Calu3 (cell line): ENCODE measurements at regions not wholly inside any gene's neighbourhood (a gene's known extent, or its start where the extent isn't known, plus 50 kb on each side); places are given as distances from the start of the nearest gene placed in this dataset.

Experiments used
- BruUV-seq: library from RNA; stranded (reverse); fragments of 400-500 nt; replicated peaks from 2 replicates; lab custom pipeline; 2021; lab: Mats Ljungman, UMichigan
- CTCF ChIA-PET: fragments of 300-600 bp; sonication (Branson Sonifier 250); formaldehyde crosslinking; loops from one replicate; lab custom pipeline; 2022; ENCODE audit warnings: antibody characterized with exemption; lab: Charles Lee
- DNase-seq: peaks from one replicate; pipeline ENCODE4 v3.0.0; 2022
- H3K27ac Mint-ChIP-seq: one replicate; pipeline ENCODE4 v1.8.0; 2022; ENCODE audit warnings: mixed read lengths; ENCODE audit not compliant: unreplicated experiment
- H3K27me3 Mint-ChIP-seq: one replicate; pipeline ENCODE4 v1.8.0; 2022; ENCODE audit warnings: mixed read lengths; ENCODE audit not compliant: unreplicated experiment
- H3K36me3 Mint-ChIP-seq: one replicate; pipeline ENCODE4 v1.8.0; 2022; ENCODE audit warnings: mild to moderate bottlenecking, moderate library complexity, mixed read lengths; ENCODE audit not compliant: insufficient read depth, unreplicated experiment
- H3K4me1 Mint-ChIP-seq: one replicate; pipeline ENCODE4 v1.8.0; 2022; ENCODE audit warnings: mild to moderate bottlenecking, low read depth, mixed read lengths; ENCODE audit not compliant: unreplicated experiment
- H3K4me3 Mint-ChIP-seq: one replicate; pipeline ENCODE4 v1.8.0; 2022; ENCODE audit warnings: mild to moderate bottlenecking, low read depth, moderate library complexity, mixed read lengths; ENCODE audit not compliant: unreplicated experiment
- H3K9me3 Mint-ChIP-seq: one replicate; pipeline ENCODE4 v1.8.0; 2022; ENCODE audit warnings: low read depth, mixed read lengths; ENCODE audit not compliant: unreplicated experiment
- CTCF ChIP-seq: fragments of 200-600 bp; IDR thresholded peaks from one replicate; pipeline ENCODE4 v1.8.0; 2022; ENCODE audit warnings: antibody characterized with exemption; ENCODE audit not compliant: unreplicated experiment
- intact Hi-C: fragments of 100-400 bp; cut with micrococcal nuclease; formaldehyde crosslinking; loops from one replicate; pipeline ENCODE4 v1.10.0; 2022; ENCODE audit not compliant: unreplicated experiment

DNA sequence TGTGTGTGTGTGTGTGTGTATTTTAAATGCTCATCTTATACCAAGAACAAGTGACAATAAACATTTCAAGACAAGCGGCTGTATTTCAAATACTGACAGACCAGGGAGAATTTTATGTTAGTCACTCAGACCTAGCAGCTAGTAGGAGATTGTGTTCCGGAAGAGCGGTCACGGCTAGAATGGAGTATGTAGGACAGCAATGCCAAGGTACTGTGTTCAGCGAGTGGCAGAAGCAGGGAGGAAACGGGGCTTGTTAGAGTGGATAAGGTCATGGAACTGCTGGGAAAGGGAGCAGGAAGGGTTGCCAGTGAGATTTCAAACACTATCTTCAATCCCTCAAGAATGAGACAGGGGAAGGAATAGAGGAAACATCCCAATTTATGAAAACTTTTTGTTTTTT, 260.5 kb upstream of the PITRM1 start:
- DNase-seq, result no peak
- TF ChIP-seq CTCF, result no peak
- intact Hi-C loops, result no loop called here
- CTCF ChIA-PET, result no interaction called here
- H3K4me1 Mint-ChIP-seq, result no peaks in the 10 kb centered on the region
- no peak overlapping the region for H3K4me3 Mint-ChIP-seq
- no peaks in the 10 kb centered on the region for H3K27me3 Mint-ChIP-seq
- H3K36me3 Mint-ChIP-seq, result no peaks in the 10 kb centered on the region
- no peak overlapping the region for H3K27ac Mint-ChIP-seq
- peaks cover 4% of the 10 kb centered on the region for H3K9me3 Mint-ChIP-seq
- BruUV-seq, result no TSS peak

DNA sequence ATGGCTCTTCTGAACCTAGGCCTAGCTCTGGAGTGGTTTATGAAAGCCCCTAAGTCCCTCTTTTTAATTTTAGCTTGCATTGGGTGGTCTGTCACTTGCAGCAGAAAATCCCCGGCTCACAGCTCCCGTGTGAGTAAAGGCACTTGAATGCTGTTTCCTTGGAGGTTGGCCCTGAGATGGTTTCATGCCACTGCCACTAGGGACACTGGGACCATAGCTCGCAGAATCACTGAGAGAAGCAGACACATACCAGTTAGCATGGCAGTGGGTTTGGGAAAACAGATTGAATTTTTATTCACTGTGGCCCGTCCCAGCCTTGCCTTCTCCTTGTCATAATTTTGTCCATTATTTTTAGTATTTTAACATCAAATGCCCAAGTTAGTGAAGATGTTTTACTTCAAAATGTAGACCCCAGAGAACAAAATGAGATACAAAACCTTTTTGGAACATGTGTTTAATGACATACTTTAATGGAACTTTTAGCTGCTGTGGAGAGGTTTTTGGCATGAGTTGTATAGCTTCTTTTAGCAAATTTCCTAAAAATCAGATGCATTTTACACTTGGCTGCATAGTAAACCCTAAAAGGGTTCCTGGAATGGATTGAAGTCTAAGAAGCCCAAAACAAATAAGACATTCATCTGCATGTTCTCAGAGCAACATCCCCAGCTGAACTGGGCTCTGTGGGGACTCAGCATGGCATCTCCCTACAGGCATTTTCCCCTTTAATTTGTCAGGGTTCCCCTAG, 259.7 kb upstream of the PITRM1 start:
- no peaks in the 10 kb centered on the region for H3K36me3 Mint-ChIP-seq
- CTCF ChIA-PET, result no interaction called here
- H3K4me3 Mint-ChIP-seq, result no peak overlapping the region
- peaks cover 4% of the 10 kb centered on the region for H3K9me3 Mint-ChIP-seq
- H3K4me1 Mint-ChIP-seq, result no peaks in the 10 kb centered on the region
- BruUV-seq, result no TSS peak
- TF ChIP-seq CTCF, result no peak
- no peak overlapping the region for H3K27ac Mint-ChIP-seq
- no peak for DNase-seq
- no peaks in the 10 kb centered on the region for H3K27me3 Mint-ChIP-seq
- intact Hi-C loops, result no loop called here

DNA sequence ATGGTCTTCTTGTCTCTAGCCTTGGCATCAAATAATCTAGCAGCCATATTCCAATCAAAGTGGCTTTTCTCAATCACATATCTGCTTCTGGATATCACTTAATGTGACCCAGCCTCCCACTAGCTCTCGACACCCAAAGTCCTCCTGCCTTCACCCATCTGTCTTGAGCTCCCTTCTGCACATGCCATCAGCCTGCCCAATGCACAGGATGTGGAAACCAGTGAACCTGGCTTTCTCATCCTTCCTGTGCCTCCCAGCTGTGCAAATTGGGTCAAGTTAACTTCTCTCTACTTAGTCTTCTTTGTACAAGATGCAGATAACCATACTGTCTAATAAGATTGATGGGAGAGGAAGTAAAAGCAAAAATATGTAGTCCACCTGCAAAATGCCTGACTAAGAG, 257.9 kb upstream of the PITRM1 start:
- intact Hi-C loops, result no loop called here
- Mint-ChIP-seq H3K4me3 (no peak overlapping the region), H3K27ac (no peak overlapping the region), H3K27me3 (no peaks in the 10 kb centered on the region), H3K4me1 (peaks cover 13% of the 10 kb centered on the region), H3K36me3 (no peaks in the 10 kb centered on the region), H3K9me3 (peaks cover 4% of the 10 kb centered on the region)
- no peak for DNase-seq
- no TSS peak for BruUV-seq
- CTCF ChIA-PET, result no interaction called here
- TF ChIP-seq CTCF, result no peak

GRCh38 chr10:3429676-3430075, 257.1 kb upstream of the PITRM1 start:
- Mint-ChIP-seq H3K4me1 (peaks cover 16% of the 10 kb centered on the region), H3K9me3 (peaks cover 4% of the 10 kb centered on the region), H3K4me3 (no peak overlapping the region), H3K36me3 (no peaks in the 10 kb centered on the region), H3K27ac (no peak overlapping the region), H3K27me3 (no peaks in the 10 kb centered on the region)
- no peak for DNase-seq
- no TSS peak for BruUV-seq
- no peak for TF ChIP-seq CTCF
- CTCF ChIA-PET, result no interaction called here
- intact Hi-C loops, result no loop called here
